ENCODE measurements at regions not wholly inside any gene's neighbourhood (a gene's known extent, or its start where the extent isn't known, plus 50 kb on each side); places are given as distances from the start of the nearest gene placed in this dataset.
"Not testable (repeated sequence)": the region's sequence is repeated elsewhere in the genome, so short reads cannot be mapped to it uniquely, and the experiment has no call there.

DNA sequence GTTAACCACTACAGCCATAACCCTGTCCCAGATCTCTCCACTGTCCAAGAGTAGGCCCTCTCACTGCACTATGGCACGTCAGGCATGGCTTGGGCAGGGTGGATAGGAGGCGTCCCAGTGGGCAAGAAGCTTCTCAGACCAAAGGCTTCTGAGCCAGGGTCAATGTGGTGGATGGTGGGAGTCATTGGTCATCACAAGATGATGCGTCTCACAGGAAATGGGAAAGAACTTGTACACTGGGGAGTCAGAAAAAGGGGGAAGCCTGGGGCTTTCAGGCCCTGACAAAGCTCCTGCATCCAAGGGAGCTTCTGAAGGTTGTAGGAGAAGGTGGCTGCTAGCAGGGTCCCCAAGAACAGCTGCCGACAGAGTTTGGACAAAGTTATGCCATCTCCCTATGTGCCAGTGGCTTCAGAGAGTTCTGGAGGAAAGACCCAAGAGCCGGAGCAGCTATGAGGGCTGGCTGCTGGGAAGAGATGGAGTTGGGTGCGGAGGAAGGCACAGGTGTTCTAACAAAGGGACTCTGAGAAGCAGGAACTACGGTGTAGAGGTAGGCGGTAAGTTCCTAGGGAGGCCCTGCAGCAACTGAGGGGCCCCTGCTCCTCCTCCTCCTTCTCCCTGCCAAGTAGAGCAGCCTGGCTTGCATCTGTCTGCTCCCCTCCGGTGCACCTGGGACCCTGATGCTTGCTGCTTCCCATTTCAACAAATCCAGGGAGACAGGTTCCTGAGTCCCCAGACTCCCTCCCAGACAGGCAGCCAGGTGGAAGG is 81.1 kb downstream of the ARL6IP4 start:
- DNase-seq (ENCODE audit: low read depth): no peak

DNA sequence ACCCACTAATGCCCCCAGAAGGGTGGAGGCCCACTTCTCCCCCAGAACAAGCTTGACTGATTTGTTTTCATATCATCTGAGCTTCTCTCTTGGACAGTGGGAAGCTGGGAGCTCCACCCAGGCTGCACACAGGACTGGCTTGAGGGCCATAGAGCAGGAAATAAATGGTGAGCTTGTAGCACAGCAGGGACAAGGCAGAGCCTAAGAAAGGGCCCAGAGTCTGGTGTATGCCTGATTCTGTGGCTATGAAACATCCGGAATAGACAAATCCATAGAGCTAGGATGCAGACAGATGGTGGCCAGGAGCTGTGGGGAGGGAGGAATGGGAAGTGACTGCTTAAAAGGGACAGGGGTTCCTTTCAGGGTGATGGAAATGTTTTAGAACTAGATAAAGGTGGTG is 79.0 kb downstream of the ARL6IP4 start:
- DNase-seq (ENCODE audit: low read depth): no peak

DNA sequence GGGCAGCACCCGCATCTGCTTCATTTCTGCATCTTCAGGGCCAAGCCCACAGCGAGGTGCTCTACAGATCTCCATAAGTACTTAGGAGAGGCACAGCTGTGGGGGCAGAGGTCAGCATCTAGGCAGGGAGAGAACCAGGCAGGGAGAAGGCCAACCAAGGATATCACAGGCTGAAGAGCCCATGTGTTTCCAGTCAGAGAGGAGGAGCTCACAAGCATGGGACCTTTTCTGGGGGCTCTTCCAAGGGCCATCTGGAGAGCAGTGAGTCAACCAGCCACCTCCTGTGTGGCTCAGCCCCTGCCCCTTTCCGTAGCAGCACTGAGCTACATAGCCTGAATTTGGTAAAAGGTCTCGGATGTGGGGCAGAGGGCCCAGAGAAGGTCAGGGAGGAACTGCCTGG is 78.5 kb downstream of the ARL6IP4 start:
- no peak for DNase-seq (ENCODE audit: low read depth)

DNA sequence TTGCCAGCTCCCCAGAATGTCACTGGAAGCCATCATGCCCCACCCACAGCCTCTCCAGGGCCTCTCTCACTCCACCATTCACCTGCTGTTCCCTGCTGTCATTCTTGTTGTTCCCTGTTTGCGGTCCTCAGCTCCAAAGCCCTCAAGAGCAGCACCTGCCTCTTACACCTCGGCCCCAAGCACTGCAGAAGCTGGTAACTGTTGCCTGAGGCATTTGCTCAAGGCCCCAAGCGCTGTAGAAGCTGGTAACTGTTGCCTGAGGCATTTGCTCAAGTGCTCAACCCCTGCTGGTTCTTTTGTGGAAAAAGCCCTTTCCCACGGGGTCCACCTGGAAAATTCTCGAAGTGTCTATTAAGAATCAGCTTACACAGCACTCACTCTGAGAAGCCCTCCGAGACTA is 78.0 kb downstream of the ARL6IP4 start:
- DNase-seq (ENCODE audit: low read depth): no peak

DNA sequence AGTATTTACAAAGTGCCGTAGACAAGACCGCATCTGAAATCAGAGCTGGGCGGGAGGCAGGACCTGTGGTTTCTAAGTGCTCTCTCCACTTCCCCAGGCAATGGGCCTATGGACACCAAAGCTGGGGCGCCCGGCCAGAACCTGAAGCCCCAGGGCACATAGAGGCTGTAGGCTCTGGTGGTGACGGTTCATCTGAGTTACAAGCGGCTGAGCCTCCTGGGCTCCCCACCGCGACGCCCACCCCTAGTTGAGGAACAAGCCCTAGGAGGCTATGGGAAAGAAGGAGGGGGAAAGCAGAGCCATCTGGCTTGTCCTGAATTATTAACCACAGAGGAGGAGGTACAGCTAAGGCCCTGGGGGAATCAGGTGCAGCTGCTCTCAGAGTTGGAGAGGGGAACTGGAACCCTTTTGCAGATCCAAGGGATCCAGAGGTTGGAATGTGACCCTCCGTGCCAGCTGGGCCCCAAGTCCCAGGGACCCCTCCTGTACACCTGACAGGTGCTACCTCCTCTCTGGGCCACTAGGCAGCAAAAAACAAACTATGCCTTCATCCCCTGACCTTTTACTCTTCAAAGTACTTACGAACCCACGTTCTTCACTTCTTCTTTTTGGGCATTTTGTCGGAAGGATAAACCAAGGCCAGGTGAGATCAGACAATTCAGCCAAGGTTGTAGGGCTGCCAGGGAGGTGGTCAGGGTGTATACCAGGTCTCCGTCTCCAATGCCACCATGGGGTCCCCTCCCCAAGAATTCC is 77.2 kb downstream of the ARL6IP4 start:
- DNase-seq (ENCODE audit: low read depth): no peak

DNA sequence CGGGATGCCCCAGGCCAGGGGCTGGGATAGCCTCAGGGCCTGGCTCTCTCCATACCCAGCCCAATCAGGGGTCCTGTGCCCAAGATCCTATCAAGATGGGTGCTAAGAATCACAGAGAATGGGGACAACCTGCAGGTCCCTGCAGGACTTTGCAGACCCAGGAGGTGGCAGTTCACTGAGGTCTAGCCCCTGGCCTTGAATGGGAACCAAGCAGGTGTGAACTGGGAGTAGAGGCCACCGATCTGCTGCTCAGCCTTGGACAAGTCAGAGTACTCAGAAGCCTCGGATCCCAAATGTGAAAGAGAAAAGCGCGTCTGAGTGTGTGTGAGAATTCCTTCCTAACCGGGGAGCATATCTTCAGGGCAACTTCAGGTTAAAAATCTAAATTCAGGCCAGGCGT is 76.2 kb downstream of the ARL6IP4 start:
- DNase-seq (ENCODE audit: low read depth): no peak

DNA sequence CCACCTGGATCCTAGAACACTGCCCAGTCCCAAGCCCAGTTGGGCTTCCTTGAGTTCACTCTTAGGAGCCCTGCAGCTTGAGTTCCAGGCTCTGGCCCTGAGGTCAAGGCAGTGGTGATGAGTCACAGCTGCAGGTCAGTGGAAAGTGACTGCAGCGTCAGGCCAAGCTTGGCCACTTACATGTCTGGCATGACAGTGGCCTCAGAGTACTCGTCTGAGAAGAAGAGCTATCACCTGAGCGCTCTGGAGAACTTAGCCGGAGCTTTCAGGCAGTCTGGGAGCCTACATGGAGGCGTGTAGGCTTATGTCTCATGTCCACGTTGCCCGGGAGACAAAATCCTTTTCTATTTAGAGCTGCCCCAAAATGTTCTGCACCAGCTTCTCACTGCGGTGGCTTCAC is 75.6 kb downstream of the ARL6IP4 start:
- DNase-seq (ENCODE audit: low read depth): no peak

DNA sequence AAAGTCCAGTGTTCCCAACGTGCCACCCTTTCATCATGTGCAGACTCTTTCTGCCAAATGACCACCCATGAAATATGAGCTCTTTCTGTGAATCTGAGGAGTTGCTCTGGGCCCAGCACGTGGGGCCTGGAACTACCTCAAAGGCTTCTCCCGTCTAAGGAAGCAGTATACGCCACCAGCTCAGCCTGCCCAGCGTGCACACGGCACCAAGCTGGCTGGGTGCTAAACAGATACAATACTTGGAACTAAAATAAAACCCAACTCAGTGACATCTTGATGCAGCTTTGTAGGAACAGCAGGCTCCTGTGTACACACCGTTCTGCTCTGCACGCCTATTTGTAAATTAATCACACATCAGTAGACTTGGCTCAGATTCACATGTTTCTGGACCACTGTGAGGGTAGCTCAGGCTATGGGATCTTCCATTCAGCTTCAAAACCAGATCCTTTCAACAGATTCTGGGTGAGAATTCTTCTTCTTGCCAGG is 74.8 kb downstream of the ARL6IP4 start:
- no peak for DNase-seq (ENCODE audit: low read depth)

DNA sequence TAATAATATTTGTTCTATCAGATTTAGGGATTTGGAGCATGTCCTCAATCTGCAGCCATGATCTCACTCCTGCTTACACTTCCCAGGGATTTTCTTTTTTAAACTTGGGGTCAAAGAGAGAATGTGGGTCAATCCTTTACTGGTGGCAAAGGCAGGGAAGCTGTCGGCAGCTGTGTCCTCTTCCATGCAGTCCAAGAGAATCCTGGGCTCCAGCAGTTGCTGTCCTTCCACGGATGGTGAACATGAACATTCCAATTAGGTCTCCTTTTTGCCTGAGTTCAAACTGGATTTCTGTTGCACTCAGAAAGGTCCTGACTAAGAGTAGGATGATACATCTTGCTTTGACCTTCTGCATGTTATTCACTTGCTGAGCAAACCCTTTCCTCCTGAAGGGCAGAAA is 73.9 kb downstream of the ARL6IP4 start:
- DNase-seq (ENCODE audit: low read depth): no peak

DNA sequence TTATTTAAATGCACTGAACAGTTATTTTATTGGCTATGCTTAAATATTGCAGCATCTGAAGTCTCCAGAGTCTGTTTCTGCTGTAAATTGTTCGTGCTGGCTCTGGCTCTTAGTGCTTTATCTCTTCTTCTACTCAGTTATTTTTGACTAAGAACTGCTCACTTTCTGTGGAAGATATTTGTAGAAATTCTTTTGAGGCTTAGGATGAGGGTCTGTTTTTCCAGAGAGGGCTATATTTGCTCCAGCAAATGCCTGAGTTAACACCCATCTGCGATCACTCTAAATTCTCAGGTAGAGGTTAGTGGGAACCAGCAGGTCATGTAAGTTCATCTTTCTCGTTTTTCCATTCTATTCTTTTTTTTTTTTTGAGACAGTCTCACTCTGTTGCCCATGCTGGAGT is 71.1 kb downstream of the ARL6IP4 start:
- no peak for DNase-seq (ENCODE audit: low read depth)

DNA sequence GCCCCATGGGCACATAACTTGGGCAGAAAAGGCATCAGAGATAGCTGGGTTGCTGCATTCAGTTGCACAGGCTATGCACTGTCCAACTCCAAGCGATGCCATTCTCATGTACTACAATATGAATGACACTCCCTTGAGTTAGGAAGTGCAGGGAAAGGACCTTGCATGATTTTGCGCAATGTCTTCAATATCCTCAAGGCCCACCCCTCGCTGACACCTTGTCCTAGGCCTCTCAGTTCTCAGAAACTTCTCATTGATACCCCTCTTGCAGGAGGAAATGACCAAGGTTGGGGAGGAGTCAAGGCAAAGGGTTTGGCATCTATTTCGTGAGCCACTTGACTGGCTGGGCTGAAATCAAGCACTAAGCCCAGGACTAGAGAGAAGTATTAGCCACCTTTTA is 70.4 kb downstream of the ARL6IP4 start:
- no peak for DNase-seq (ENCODE audit: low read depth)

DNA sequence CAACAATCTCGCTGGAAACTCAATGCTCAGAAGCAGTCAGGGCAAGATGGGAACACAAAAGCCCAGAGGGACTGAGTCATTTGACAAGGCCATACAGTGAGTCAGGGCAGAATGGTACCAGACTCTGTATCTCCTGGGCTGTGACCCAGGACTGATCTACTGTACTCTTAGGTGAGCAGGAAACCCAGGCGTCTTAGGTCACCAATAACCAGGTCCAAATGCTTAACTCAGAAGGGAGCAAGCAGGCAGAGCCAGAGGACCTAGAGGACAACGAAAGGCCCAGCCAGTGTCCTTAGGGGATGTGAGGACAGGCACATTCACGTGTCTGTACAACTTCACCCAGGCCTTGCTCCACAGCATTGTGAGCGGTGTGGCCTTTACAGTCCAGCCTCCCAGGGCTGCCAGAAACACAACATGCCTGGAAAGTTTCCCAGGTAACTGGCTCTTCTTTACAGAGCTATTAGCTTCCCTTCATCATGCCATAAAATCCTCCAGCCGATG is 69.9 kb downstream of the ARL6IP4 start:
- no peak for DNase-seq (ENCODE audit: low read depth)

DNA sequence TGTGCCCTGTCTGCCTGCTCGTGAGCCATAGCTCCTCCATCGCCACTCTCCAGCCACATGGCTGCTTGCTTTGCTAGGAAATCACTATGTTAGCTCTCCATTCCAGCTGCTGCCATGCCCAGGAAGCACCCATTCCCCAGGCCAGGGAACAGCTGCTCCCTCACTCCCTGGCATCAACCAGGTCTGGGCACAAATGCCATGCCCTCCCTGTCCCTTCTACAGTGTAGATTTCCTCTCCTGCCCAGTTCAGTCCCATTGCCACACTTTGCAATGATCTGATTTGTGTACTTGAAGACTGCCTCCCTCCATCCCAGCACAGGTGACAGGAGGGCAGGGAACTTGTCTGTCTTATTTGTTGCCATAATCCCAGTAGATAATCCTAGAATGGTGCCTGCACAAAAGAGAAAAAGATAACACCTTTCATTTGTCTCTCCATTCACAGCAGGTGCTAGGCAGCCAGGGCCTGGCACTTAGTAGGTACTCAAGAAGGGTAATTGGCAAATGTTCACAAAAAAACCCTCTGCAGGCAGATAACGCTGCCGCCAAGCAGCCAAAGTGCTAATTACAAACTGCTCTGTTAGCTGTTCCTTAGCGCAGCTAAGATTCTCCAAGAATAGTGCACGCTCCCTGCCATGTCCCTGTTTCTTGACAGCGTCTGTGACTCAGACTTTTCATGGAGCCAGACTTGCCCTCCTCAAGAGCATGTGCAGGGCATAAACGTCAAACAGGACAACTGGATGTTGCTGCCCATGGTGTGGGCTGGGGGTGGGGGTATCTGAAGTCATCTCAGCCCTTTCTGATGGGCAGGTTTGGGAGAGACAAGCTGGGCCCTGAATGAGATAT is 69.1 kb downstream of the ARL6IP4 start:
- DNase-seq (ENCODE audit: low read depth): no peak

DNA sequence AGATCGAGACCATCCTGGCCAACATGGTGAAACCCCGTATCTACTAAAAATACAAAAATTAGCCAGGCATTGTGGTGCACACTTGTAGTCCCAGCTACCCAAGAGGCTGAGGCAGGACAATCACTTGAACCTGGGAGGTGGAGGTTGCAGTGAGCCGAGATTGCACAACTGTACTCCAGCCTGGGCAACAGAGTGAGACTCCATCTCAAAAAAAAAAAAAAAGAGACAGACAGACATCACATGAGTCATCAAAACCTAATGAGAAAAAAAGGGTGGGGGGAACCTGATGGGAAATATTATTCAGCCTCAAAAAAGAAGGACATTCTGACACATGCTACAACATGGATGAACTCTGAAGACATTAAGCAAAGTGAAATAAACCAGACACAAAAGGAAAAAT is 67.4 kb downstream of the ARL6IP4 start:
- not testable (repeated sequence) for DNase-seq (ENCODE audit: low read depth)

DNA sequence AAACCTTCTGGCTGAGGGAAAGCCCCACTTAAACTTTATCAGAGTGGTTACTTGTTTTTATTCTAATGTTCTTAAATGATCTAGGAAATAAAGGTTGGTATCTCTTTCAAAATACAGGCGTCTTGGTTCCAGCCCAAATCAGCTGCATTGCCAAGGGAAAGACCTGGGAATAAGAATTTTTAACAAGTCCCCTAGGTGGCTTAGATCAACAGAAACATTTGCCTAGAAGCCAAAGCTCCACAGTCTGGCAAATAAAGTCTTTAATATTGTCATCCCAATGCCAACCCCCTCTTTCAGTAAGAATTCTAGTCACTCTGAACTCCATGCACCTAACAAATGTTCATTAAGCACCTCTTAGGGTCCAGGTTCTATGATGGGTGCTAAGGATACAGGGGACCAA is 66.8 kb downstream of the ARL6IP4 start:
- DNase-seq (ENCODE audit: low read depth): no peak

DNA sequence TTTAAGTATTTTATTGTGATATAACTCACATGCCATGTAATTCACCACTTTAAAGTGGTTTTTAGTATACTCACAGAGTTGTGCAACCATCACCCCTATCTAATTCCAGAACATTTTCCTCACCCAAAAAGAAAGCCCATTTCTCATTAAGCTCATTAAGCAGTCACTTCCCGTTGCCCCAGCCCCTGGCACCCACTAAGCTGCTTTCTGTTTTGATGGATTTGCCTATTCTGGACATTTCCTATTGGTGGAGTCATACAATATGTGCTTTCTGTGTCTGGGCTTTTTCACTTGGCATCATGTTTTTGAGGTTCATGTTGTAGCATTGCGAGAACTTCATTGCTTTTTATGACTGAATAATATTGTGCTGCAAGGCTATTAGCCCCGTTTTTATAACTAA is 66.0 kb downstream of the ARL6IP4 start:
- no peak for DNase-seq (ENCODE audit: low read depth)

DNA sequence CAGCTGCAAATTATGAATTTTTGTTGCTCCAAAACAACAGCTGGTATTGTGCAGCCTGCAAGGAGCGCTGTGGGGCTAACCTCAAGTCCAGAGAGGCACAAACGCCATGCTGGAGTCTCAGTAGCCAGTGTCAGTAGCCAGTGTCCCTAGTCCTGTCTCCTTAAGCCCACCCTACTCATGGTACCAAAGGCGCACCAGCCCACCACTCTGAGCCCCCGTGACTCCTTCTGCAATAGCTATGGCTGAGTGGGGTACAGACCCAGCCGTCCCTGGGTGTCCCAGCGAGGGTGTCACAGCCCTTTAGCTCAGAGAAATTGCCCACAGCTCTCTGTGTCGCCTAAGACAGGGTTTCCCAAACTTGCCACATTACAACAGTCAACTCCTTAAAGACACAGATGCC is 65.2 kb downstream of the ARL6IP4 start:
- DNase-seq (ENCODE audit: low read depth): no peak

DNA sequence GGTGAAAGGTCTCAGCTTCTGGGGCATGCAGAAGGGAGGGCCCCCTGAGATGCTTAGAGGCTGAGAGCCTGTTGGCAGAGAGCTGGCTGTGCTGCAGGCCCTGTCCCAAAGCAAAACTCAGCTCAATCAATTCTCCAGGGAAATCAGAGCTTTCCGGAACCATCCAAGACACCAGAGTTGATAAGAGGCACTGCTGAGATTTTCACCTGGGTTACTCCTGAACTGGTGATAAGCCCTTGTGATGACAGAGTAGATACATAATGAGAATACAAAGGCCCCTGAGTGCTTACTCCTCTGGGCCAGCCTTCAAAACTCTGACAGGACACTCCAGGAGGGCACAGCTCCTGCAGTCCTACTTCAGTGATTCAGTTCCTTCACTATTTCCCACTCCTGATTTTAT is 63.9 kb downstream of the ARL6IP4 start:
- DNase-seq (ENCODE audit: low read depth): no peak

DNA sequence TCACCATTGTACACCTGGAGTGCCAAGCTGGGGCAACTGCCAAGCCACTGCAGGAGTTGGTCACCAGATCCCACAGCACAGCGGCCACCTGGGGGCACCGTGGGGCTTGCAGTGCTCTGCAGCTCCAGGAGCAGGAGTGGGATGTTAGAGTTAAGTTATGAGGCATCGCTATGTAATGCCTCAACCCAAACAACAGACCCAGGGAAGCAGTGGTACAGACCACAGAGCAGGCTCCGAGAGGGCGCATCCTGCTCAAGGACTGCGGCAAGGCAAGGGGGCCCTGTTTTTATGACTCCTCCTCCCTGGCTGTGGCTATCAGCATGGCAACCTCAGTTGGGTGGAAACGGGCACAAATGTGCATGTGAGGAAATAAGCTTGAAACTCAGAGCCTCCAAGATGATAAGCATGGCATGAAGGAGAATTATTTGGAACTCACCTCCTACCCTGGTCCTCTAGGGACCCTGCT is 63.1 kb downstream of the ARL6IP4 start:
- DNase-seq (ENCODE audit: low read depth): peak; percentile 49

DNA sequence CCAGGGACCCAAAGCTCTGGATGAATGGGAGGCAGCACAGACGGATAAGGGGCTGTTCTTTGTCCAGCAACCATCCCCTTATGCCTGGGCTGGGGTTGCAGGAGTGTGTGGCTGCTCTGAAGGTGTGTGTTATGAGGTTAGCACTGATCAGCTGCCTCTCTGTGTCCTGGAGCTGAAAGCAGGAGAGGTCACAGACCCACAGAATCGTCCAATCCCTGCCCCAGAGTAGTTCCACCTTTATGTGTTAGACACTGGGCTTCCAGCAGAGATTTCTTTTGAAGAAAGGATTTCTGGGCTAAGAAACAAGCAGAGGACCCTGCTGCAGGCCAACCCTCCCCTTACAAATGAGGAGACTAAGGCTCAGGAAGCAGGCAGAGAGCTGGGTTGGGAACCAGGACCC is 62.4 kb downstream of the ARL6IP4 start:
- no peak for DNase-seq (ENCODE audit: low read depth)

DNA sequence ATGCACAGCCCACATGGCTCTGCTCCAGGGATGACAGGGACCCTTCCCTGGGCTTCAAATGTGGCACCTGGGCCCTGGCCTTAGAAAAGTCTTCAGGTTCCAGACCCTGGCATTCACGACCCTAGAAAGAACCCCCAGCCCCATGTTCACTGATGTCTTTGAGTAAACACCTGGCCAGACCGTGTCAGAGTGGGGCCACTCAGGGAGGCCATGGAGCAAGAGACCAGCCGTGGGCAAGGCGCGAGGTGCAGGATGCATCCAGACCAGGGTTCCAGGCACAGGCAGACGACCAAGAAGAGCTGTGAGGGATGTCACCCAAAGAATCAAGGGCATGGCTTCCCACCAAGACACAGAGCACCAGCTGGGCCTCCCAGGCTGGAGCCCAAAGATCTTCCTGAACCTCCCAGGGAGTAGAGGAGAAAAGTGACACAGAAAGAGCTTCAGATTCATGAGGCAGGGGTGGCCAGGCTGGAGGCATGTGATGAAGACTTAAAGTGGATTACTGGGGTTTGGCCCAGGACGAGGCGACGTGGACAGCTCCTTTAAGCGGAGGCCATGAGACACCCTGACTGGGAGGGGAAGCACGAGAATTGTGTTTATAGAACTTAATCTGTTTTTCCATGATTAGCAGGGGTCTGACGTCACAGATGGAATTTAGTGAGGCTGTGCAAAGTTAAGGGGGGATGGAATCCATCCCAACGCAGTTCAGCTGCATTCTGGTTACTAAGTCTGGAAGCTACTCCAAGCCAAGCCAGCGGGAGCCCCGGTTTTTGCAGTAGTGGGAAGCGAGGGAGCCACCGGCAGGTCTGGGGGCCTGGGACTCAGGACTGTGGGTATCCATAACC is 61.6 kb downstream of the ARL6IP4 start:
- DNase-seq (ENCODE audit: low read depth): no peak

All from stimulated activated CD8-positive, alpha-beta memory T cell treated with anti-CD3 and anti-CD28 coated beads, Interleukin-15, amount 100 ng/mL, for 1 hour (primary cell).